ENCODE measurements at regions not wholly inside any gene's neighbourhood (a gene's known extent, or its start where the extent isn't known, plus 50 kb on each side); places are given as distances from the start of the nearest gene placed in this dataset.

DNA sequence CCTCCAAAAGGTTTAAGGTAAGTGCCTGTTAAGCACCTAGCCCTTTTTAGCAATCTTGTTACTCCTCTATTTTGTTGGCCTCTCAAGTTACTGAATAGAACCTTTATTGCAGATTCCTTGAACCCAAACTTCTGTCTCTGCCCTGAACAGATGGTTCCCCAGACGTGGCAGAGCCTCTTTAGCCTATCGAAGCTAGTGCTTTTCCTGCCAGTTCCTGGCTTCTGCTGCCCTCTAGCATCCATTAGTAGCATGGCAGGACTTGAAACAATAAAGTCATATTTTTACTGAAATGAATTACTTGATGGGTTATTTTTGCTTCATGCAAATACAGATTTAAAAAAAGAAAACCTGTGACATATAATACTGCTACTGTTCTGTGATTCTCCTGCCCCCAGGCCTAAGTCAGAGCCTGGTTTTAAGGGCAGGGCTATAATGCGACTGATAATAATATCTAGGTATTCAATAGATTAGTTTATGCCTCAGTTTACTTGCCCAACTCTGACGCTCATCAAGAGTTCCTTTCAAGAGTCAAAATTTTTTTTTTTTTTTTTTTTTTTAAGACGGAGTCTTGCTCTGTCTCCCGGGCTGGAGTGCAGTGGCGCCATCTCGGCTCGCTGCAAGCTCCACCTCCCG, 84.3 kb upstream of the PHF14 start:
- no peaks in the 10 kb centered on the region for H3K9me3 ChIP-seq (ENCODE audit: low read depth, low read length, poor library complexity, severe bottlenecking)
- no peaks in the 10 kb centered on the region for H3K27me3 ChIP-seq (replicated peaks; ENCODE audit: insufficient read depth, low read depth, low read length, poor library complexity)
- H3K36me3 ChIP-seq (ENCODE audit: insufficient read depth, low read length, poor library complexity, severe bottlenecking) = no peaks in the 10 kb centered on the region
- CTCF ChIA-PET = interaction anchor here (0.5 kb wide), 1 partner anchor 126 kb away, joined by 4 read pairs; no protein-coding TSS in a partner anchor
- H3K4me1 ChIP-seq (ENCODE audit: insufficient read depth, low read length, poor library complexity, severe bottlenecking) = no peaks in the 10 kb centered on the region
- intact Hi-C loops (cut with micrococcal nuclease; ENCODE audit: unreplicated experiment) = no loop called here
- TF ChIP-seq EZH2 (IDR thresholded peaks at IDR 0.05; ENCODE audit: borderline replicate concordance, low read depth, low read length, poor library complexity, severe bottlenecking) = no peak
- TF ChIP-seq, protein P1, sequence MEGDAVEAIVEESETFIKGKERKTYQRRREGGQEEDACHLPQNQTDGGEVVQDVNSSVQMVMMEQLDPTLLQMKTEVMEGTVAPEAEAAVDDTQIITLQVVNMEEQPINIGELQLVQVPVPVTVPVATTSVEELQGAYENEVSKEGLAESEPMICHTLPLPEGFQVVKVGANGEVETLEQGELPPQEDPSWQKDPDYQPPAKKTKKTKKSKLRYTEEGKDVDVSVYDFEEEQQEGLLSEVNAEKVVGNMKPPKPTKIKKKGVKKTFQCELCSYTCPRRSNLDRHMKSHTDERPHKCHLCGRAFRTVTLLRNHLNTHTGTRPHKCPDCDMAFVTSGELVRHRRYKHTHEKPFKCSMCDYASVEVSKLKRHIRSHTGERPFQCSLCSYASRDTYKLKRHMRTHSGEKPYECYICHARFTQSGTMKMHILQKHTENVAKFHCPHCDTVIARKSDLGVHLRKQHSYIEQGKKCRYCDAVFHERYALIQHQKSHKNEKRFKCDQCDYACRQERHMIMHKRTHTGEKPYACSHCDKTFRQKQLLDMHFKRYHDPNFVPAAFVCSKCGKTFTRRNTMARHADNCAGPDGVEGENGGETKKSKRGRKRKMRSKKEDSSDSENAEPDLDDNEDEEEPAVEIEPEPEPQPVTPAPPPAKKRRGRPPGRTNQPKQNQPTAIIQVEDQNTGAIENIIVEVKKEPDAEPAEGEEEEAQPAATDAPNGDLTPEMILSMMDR (conservative IDR thresholded peaks at IDR 0.05; ENCODE audit: low read depth, low read length) = peak; percentile 86
- POLR2A ChIA-PET (ENCODE audit: low non-redundant PET) = no interaction called here
- no peak overlapping the region for H3K4me3 ChIP-seq (ENCODE audit: low read depth, low read length, poor library complexity, severe bottlenecking)
- H3K27ac ChIP-seq (ENCODE audit: low read depth, low read length, poor library complexity, severe bottlenecking) = no peak overlapping the region
- DNase-seq (ENCODE audit: low spot score) = peak; percentile 75
- BruUV-seq (replicated peaks) = no TSS peak

DNA sequence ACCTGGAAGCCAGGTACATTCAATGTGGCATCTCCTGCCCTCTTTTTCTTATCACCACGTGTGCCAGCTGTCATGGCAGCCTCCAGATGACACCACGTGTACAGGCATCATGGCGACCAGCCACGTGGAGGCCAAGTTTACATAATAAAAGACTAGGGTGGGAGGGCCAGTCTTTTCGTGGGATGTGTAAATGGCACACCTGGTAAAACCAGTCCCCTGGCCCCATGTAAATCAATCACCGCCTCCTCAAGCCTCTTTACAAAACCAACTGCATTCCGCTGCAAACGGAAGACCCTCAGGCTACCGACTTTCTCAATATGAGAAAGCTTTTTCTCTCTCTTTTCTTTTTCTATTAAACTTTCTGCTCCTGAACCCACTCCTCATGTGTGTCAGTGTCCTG, 65.1 kb upstream of the PHF14 start:
- no TSS peak for BruUV-seq (replicated peaks)
- Histone ChIP-seq H3K9me3 (ENCODE audit: low read depth, low read length, poor library complexity, severe bottlenecking) (peaks cover 8% of the 10 kb centered on the region), H3K27ac (ENCODE audit: low read depth, low read length, poor library complexity, severe bottlenecking) (no peak overlapping the region), H3K4me3 (ENCODE audit: low read depth, low read length, poor library complexity, severe bottlenecking) (no peak overlapping the region), H3K36me3 (ENCODE audit: insufficient read depth, low read length, poor library complexity, severe bottlenecking) (no peaks in the 10 kb centered on the region), H3K4me1 (ENCODE audit: insufficient read depth, low read length, poor library complexity, severe bottlenecking) (peaks cover 7% of the 10 kb centered on the region), H3K27me3 (replicated peaks; ENCODE audit: insufficient read depth, low read depth, low read length, poor library complexity) (no peaks in the 10 kb centered on the region)
- intact Hi-C loops (cut with micrococcal nuclease; ENCODE audit: unreplicated experiment) = no loop called here
- TF ChIP-seq, protein P1 (conservative IDR thresholded peaks at IDR 0.05; ENCODE audit: low read depth, low read length) = no peak
- no peak for TF ChIP-seq EZH2 (IDR thresholded peaks at IDR 0.05; ENCODE audit: borderline replicate concordance, low read depth, low read length, poor library complexity, severe bottlenecking)
- POLR2A ChIA-PET (ENCODE audit: low non-redundant PET) = no interaction called here
- CTCF ChIA-PET = no interaction called here
- DNase-seq (ENCODE audit: low spot score) = no peak

DNA sequence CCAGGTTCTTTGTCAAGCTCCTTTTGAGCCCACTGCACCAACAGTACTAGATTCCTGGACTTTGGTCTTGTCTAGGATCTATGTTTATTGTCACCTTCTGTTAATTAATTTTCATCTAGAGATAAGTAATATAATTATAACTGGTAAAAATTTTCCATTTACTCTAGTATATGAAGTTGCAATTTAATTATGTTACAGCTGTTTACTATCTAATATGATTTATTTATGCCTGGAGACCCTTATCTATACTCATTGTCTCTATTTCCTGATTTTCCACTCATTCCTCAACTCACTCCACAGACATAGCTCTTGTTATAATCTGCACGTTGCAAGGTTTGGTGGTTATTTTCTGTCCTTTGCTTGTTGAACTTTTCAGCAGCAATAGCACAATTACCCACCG, 63.2 kb upstream of the PHF14 start:
- BruUV-seq (replicated peaks) = no TSS peak
- TF ChIP-seq, protein P1 (conservative IDR thresholded peaks at IDR 0.05; ENCODE audit: low read depth, low read length) = no peak
- TF ChIP-seq EZH2 (IDR thresholded peaks at IDR 0.05; ENCODE audit: borderline replicate concordance, low read depth, low read length, poor library complexity, severe bottlenecking) = no peak
- Histone ChIP-seq H3K36me3 (ENCODE audit: insufficient read depth, low read length, poor library complexity, severe bottlenecking) (no peaks in the 10 kb centered on the region), H3K4me1 (ENCODE audit: insufficient read depth, low read length, poor library complexity, severe bottlenecking) (no peaks in the 10 kb centered on the region), H3K27ac (ENCODE audit: low read depth, low read length, poor library complexity, severe bottlenecking) (no peak overlapping the region), H3K27me3 (replicated peaks; ENCODE audit: insufficient read depth, low read depth, low read length, poor library complexity) (no peaks in the 10 kb centered on the region), H3K4me3 (ENCODE audit: low read depth, low read length, poor library complexity, severe bottlenecking) (no peak overlapping the region), H3K9me3 (ENCODE audit: low read depth, low read length, poor library complexity, severe bottlenecking) (peaks cover 8% of the 10 kb centered on the region)
- intact Hi-C loops (cut with micrococcal nuclease; ENCODE audit: unreplicated experiment) = no loop called here
- DNase-seq (ENCODE audit: low spot score) = no peak
- POLR2A ChIA-PET (ENCODE audit: low non-redundant PET) = no interaction called here
- CTCF ChIA-PET = no interaction called here
